H9 (cell line): ENCODE measurements at regions not wholly inside any gene's neighbourhood (a gene's known extent, or its start where the extent isn't known, plus 50 kb on each side); places are given as distances from the start of the nearest gene placed in this dataset.

Source experiments
- DNase-seq: peaks from one replicate; pipeline ENCODE4 v3.0.0-alpha.2; 2017
- H2AFZ ChIP-seq: one replicate; pipeline ENCODE4 v1.6.1; 2013; ENCODE audit warnings: mild to moderate bottlenecking, low read length, control low read depth, moderate library complexity
- H2AK5ac ChIP-seq: 2 replicates; pipeline ENCODE4 v1.6.1; 2013; ENCODE audit warnings: low read length, control low read depth, mixed read lengths; ENCODE audit not compliant: insufficient read length
- H2BK120ac ChIP-seq: one replicate; pipeline ENCODE4 v1.6.1; 2013; ENCODE audit warnings: low read depth, mild to moderate bottlenecking, low read length, control low read depth, inconsistent platforms; ENCODE audit not compliant: poor library complexity, severe bottlenecking
- H2BK12ac ChIP-seq: 2 replicates; pipeline ENCODE4 v1.6.1; 2013; ENCODE audit warnings: low read length, control low read depth, mixed read lengths, low read depth; ENCODE audit not compliant: insufficient read length
- H2BK15ac ChIP-seq: 2 replicates; pipeline ENCODE4 v1.6.1; 2013; ENCODE audit warnings: low read depth, low read length, control low read depth
- H2BK20ac ChIP-seq: one replicate; pipeline ENCODE4 v1.6.1; 2013; ENCODE audit warnings: low read depth, mild to moderate bottlenecking, low read length, control low read depth, inconsistent platforms; ENCODE audit not compliant: poor library complexity, severe bottlenecking
- H2BK5ac ChIP-seq: 2 replicates; pipeline ENCODE4 v1.6.1; 2013; ENCODE audit warnings: low read length, control low read depth, mixed read lengths; ENCODE audit not compliant: insufficient read length
- H3K14ac ChIP-seq: 2 replicates; pipeline ENCODE4 v1.6.1; 2013; ENCODE audit warnings: low read length, control low read depth; ENCODE audit not compliant: insufficient read depth
- H3K18ac ChIP-seq: 2 replicates; pipeline ENCODE4 v1.6.1; 2013; ENCODE audit warnings: low read depth, mild to moderate bottlenecking, mixed read lengths, low read length, control low read depth; ENCODE audit not compliant: insufficient read length
- H3K23ac ChIP-seq: 2 replicates; pipeline ENCODE4 v1.6.1; 2013; ENCODE audit warnings: low read length, control low read depth, mixed read lengths, low read depth; ENCODE audit not compliant: insufficient read length
- H3K23me2 ChIP-seq: 2 replicates; pipeline ENCODE4 v1.6.1; 2013; ENCODE audit warnings: low read depth, mild to moderate bottlenecking, mixed read lengths, low read length, control low read depth; ENCODE audit not compliant: insufficient read length, poor library complexity, severe bottlenecking
- H3K27ac ChIP-seq: 2 replicates; pipeline ENCODE4 v1.5.1; 2013; ENCODE audit warnings: low read length, control low read depth, mixed read lengths, low read depth; ENCODE audit not compliant: insufficient read length
- H3K27me3 ChIP-seq: 2 replicates; pipeline ENCODE4 v1.6.1; 2013; ENCODE audit warnings: low read length, control low read depth, inconsistent platforms; ENCODE audit not compliant: insufficient read depth
- H3K4ac ChIP-seq: 2 replicates; pipeline ENCODE4 v1.6.1; 2013; ENCODE audit warnings: low read depth, mild to moderate bottlenecking, control low read depth, inconsistent platforms, low read length, moderate library complexity
- H3K4me1 ChIP-seq: 2 replicates; pipeline ENCODE4 v1.6.1; 2013; ENCODE audit warnings: low read length, control low read depth, inconsistent platforms; ENCODE audit not compliant: insufficient read depth
- H3K4me2 ChIP-seq: 2 replicates; pipeline ENCODE4 v1.6.1; 2013; ENCODE audit warnings: low read length, control low read depth, mixed read lengths; ENCODE audit not compliant: insufficient read length, insufficient read depth
- H3K56ac ChIP-seq: 2 replicates; pipeline ENCODE4 v1.6.1; 2013; ENCODE audit warnings: low read depth, mild to moderate bottlenecking, mixed read lengths, low read length, control low read depth; ENCODE audit not compliant: insufficient read length
- H3K79me1 ChIP-seq: 2 replicates; pipeline ENCODE4 v1.6.1; 2013; ENCODE audit warnings: low read depth, mild to moderate bottlenecking, moderate library complexity, low read length, control low read depth, inconsistent platforms; ENCODE audit not compliant: insufficient read depth, poor library complexity, severe bottlenecking
- H3K79me2 ChIP-seq: 2 replicates; pipeline ENCODE4 v1.6.1; 2013; ENCODE audit warnings: low read length, control low read depth, inconsistent platforms; ENCODE audit not compliant: insufficient read depth
- H3K9ac ChIP-seq: 2 replicates; pipeline ENCODE4 v1.6.1; 2013; ENCODE audit warnings: low read length, control low read depth, mixed read lengths; ENCODE audit not compliant: insufficient read length; ENCODE audit errors: extremely low read depth
- H3K9me3 ChIP-seq: one replicate; pipeline ENCODE4 v1.6.1; 2013; ENCODE audit warnings: low read depth, low read length, inconsistent platforms; ENCODE audit not compliant: control insufficient read depth
- H3T11ph ChIP-seq: one replicate; pipeline ENCODE4 v1.6.1; 2013; ENCODE audit warnings: mild to moderate bottlenecking, low read length, control low read depth, inconsistent platforms
- H4K20me1 ChIP-seq: one replicate; pipeline ENCODE4 v1.6.1; 2013; ENCODE audit not compliant: control insufficient read depth, insufficient read length, insufficient read depth
- H4K5ac ChIP-seq: 2 replicates; pipeline ENCODE4 v1.6.1; 2013; ENCODE audit warnings: low read depth, mild to moderate bottlenecking, mixed read lengths, low read length, control low read depth; ENCODE audit not compliant: insufficient read length
- H4K8ac ChIP-seq: replicated peaks from 2 replicates; pipeline ENCODE4 v1.6.1; 2013; ENCODE audit warnings: low read length, control low read depth, mixed read lengths, low read depth; ENCODE audit not compliant: insufficient read length
- H4K91ac ChIP-seq: 2 replicates; pipeline ENCODE4 v1.6.1; 2013; ENCODE audit warnings: low read depth, mild to moderate bottlenecking, moderate library complexity, mixed read lengths, low read length, control low read depth; ENCODE audit not compliant: insufficient read length
- H3K27ac Mint-ChIP-seq, 3 experiments: 2 replicates in 2 of 3; 3 replicates in 1 of 3; pipeline ENCODE4 v1.8.0; 2020 to 2021; ENCODE audit warnings: mixed read lengths in 3 of 3, mild to moderate bottlenecking in 1 of 3, moderate library complexity in 1 of 3
- H3K27me3 Mint-ChIP-seq: 2 replicates; pipeline ENCODE4 v1.8.0; 2021; ENCODE audit warnings: low read depth, mild to moderate bottlenecking, moderate library complexity, mixed read lengths
- H3K36me3 Mint-ChIP-seq, 3 experiments: 2 replicates in 2 of 3; 3 replicates in 1 of 3; pipeline ENCODE4 v1.8.0; 2020 to 2021; ENCODE audit warnings: low read depth in 3 of 3, mixed read lengths in 3 of 3; ENCODE audit not compliant: insufficient read depth in 1 of 3
- H3K4me1 Mint-ChIP-seq, 2 experiments: 2 replicates each; pipeline ENCODE4 v1.8.0; 2020; ENCODE audit warnings: mixed read lengths in 2 of 2
- H3K4me3 Mint-ChIP-seq, 2 experiments: 2 replicates in 1 of 2; 3 replicates in 1 of 2; pipeline ENCODE4 v1.8.0; 2020 to 2021; ENCODE audit warnings: mild to moderate bottlenecking in 2 of 2, mixed read lengths in 2 of 2, moderate library complexity in 1 of 2
- H3K9me3 Mint-ChIP-seq, 2 experiments: 2 replicates in 1 of 2; 3 replicates in 1 of 2; pipeline ENCODE4 v1.8.0; 2020; ENCODE audit warnings: mild to moderate bottlenecking in 2 of 2, mixed read lengths in 2 of 2, moderate library complexity in 1 of 2
- WGBS: extraction: QIAGEN DNeasy Blood & Tissue Kit; methylation state at CpG from one replicate; pipeline ENCODE4 v1.1.7; 2013; ENCODE audit warnings: missing lambda C conversion rate, low lambda C conversion rate, mixed read lengths; ENCODE audit not compliant: insufficient read length; ENCODE audit errors: extremely low coverage; 5-methylcytosine and 5-hydroxymethylcytosine counted together
- TF ChIP-seq, protein P1 (sequence below): fragments of 200-600 bp; sonication (generic); conservative IDR thresholded peaks from 3 replicates; pipeline ENCODE4 v1.8.0; 2021; ENCODE audit warnings: antibody characterized with exemption, mild to moderate bottlenecking

DNA sequence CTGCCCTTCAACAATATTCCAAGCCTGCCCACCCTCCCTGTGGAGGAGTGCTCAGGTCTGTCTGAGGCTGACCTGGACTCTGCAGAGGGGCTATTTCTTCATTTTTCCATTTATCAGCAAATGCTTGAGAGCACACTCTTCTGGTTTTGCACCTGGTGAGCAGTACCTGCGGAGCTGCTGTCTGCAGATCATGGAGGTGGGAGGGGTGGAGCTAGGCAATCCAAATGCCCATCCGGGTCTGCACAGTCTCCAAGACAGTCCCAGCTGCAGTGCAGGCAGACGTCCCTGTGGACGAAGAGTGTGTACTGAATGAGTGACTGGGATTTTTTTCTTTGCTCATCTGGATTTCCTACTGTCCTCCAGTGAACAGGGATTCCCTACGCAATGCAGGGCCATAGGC, 239.8 kb downstream of the IRX2 start:
- H3K4me1 ChIP-seq, result no peaks in the 10 kb centered on the region; the same call in 1 of the 2 replicates
- no peak overlapping the region for H3K23ac ChIP-seq
- WGBS, result no CpG with 5 or more reads among the region's 5 CpGs
- no peak overlapping the region for H3K27ac ChIP-seq
- H3K36me3 Mint-ChIP-seq, result no peaks in the 10 kb centered on the region
- H3K4me3 Mint-ChIP-seq, result no peak overlapping the region
- H3K27me3 ChIP-seq, result no peaks in the 10 kb centered on the region
- H3T11ph ChIP-seq, result no peak overlapping the region
- no peak overlapping the region for H4K91ac ChIP-seq
- H4K5ac ChIP-seq, result peak overlapping the region; percentile 47
- H3K79me1 ChIP-seq, result no peaks in the 10 kb centered on the region
- H3K14ac ChIP-seq, result no peak overlapping the region
- no peak overlapping the region for H2BK15ac ChIP-seq
- no peak overlapping the region for H4K8ac ChIP-seq
- no peak overlapping the region for H2AFZ ChIP-seq
- no peak overlapping the region for H3K9ac ChIP-seq
- H3K27me3 Mint-ChIP-seq, result peaks cover 2% of the 10 kb centered on the region
- H3K79me2 ChIP-seq, result no peaks in the 10 kb centered on the region
- no peak overlapping the region for H3K18ac ChIP-seq
- no peak overlapping the region for H3K27ac Mint-ChIP-seq
- no peak overlapping the region for H2BK120ac ChIP-seq
- H4K20me1 ChIP-seq, result no peaks in the 10 kb centered on the region
- no peak overlapping the region for H3K4me2 ChIP-seq
- no peak overlapping the region for H3K56ac ChIP-seq
- no peak overlapping the region for H2BK5ac ChIP-seq
- peaks cover 10 to 13% of the 10 kb centered on the region in 2 experiments; a peak in 3 of 4 replicates for H3K4me1 Mint-ChIP-seq
- DNase-seq, result no peak
- no peak overlapping the region for H2AK5ac ChIP-seq
- H2BK12ac ChIP-seq, result no peak overlapping the region
- H3K9me3 ChIP-seq, result no peaks in the 10 kb centered on the region
- H3K23me2 ChIP-seq, result no peaks in the 10 kb centered on the region
- no peaks in the 10 kb centered on the region for H3K9me3 Mint-ChIP-seq
- no peak overlapping the region for H3K4ac ChIP-seq
- H2BK20ac ChIP-seq, result no peak overlapping the region
- TF ChIP-seq, protein P1, sequence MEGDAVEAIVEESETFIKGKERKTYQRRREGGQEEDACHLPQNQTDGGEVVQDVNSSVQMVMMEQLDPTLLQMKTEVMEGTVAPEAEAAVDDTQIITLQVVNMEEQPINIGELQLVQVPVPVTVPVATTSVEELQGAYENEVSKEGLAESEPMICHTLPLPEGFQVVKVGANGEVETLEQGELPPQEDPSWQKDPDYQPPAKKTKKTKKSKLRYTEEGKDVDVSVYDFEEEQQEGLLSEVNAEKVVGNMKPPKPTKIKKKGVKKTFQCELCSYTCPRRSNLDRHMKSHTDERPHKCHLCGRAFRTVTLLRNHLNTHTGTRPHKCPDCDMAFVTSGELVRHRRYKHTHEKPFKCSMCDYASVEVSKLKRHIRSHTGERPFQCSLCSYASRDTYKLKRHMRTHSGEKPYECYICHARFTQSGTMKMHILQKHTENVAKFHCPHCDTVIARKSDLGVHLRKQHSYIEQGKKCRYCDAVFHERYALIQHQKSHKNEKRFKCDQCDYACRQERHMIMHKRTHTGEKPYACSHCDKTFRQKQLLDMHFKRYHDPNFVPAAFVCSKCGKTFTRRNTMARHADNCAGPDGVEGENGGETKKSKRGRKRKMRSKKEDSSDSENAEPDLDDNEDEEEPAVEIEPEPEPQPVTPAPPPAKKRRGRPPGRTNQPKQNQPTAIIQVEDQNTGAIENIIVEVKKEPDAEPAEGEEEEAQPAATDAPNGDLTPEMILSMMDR, result no peak
